ENCODE measurements at regions not wholly inside any gene's neighbourhood (a gene's known extent, or its start where the extent isn't known, plus 50 kb on each side); places are given as distances from the start of the nearest gene placed in this dataset.

DNA sequence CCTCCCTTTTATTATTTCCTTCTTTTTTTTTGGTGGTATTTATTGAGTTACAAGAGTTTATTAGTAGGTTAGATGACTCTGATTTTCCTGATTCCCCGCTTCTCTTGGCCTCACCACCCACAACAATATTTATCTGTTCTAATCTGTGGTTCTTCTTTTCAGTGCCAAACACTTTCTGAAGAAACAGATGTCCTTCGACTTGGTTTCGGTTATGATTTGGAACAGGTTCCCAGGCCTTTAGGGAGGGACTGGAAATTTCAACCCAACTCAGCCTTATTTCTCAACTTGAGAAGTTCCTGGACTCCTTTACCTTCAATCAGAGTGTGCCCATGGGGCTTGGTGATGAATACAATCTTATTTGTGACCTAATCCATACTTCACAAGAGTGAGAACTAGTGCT lies 108.1 kb downstream of the UCHL1 start:
- TF ChIP-seq, protein P1, sequence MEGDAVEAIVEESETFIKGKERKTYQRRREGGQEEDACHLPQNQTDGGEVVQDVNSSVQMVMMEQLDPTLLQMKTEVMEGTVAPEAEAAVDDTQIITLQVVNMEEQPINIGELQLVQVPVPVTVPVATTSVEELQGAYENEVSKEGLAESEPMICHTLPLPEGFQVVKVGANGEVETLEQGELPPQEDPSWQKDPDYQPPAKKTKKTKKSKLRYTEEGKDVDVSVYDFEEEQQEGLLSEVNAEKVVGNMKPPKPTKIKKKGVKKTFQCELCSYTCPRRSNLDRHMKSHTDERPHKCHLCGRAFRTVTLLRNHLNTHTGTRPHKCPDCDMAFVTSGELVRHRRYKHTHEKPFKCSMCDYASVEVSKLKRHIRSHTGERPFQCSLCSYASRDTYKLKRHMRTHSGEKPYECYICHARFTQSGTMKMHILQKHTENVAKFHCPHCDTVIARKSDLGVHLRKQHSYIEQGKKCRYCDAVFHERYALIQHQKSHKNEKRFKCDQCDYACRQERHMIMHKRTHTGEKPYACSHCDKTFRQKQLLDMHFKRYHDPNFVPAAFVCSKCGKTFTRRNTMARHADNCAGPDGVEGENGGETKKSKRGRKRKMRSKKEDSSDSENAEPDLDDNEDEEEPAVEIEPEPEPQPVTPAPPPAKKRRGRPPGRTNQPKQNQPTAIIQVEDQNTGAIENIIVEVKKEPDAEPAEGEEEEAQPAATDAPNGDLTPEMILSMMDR (IDR thresholded peaks at IDR 0.05) = no peak
- no peak for TF ChIP-seq POLR2A (IDR thresholded peaks at IDR 0.05)
